ENCODE measurements at regions not wholly inside any gene's neighbourhood (a gene's known extent, or its start where the extent isn't known, plus 50 kb on each side); places are given as distances from the start of the nearest gene placed in this dataset.

GRCh38 chr20:10925767-10926166, 252.0 kb upstream of the JAG1 start:
- H2AFZ ChIP-seq (ENCODE audit: low read depth, low read length) = no peak overlapping the region
- no peaks in the 10 kb centered on the region for H3K9me3 ChIP-seq (ENCODE audit: low read length)
- H3K4me2 ChIP-seq (ENCODE audit: low read length) = no peak overlapping the region
- H3K79me2 ChIP-seq (replicated peaks; ENCODE audit: insufficient read depth, low read length) = no peaks in the 10 kb centered on the region
- no peaks in the 10 kb centered on the region for H3K27me3 ChIP-seq (ENCODE audit: insufficient read depth, low read depth, low read length)
- no peak overlapping the region for H3K27ac ChIP-seq (ENCODE audit: low read length)
- TF ChIP-seq EZH2 (IDR thresholded peaks at IDR 0.05; ENCODE audit: borderline replicate concordance, insufficient read depth, low read length, poor library complexity, severe bottlenecking) (no peak), MXI1 (conservative IDR thresholded peaks at IDR 0.05; ENCODE audit: poor library complexity, severe bottlenecking) (no peak), POLR2AphosphoS5 (IDR thresholded peaks at IDR 0.05) (no peak), CTCF (IDR thresholded peaks at IDR 0.05; ENCODE audit: poor library complexity, severe bottlenecking) (no peak), RAD21 (conservative IDR thresholded peaks at IDR 0.05) (no peak), EP300 (conservative IDR thresholded peaks at IDR 0.05; ENCODE audit: poor library complexity, severe bottlenecking) (no peak), REST (IDR thresholded peaks at IDR 0.05; ENCODE audit: borderline replicate concordance) (no peak), TAF1 (IDR thresholded peaks at IDR 0.05; ENCODE audit: low read depth) (no peak), SMC3 (conservative IDR thresholded peaks at IDR 0.05; ENCODE audit: poor library complexity) (no peak)
- H4K20me1 ChIP-seq (ENCODE audit: insufficient read depth) = no peaks in the 10 kb centered on the region
- no peak overlapping the region for H3K9ac ChIP-seq (ENCODE audit: low read length)
- H3F3A ChIP-seq (ENCODE audit: insufficient read depth, low read length, poor library complexity, severe bottlenecking) = no peaks in the 10 kb centered on the region
- no peak overlapping the region for H3K4me3 ChIP-seq (ENCODE audit: low read length)
- no peaks in the 10 kb centered on the region for H3K36me3 ChIP-seq (ENCODE audit: insufficient read depth, low read length)
- H3K9me2 ChIP-seq (ENCODE audit: insufficient read depth, low read length) = no peaks in the 10 kb centered on the region

- no peaks in the 10 kb centered on the region for H3K36me3 ChIP-seq (ENCODE audit: insufficient read depth, low read length)
- no peaks in the 10 kb centered on the region for H3K79me2 ChIP-seq (replicated peaks; ENCODE audit: insufficient read depth, low read length)
- H3K9me3 ChIP-seq (ENCODE audit: low read length) = no peaks in the 10 kb centered on the region
- no peak overlapping the region for H3K9ac ChIP-seq (ENCODE audit: low read length)
- H3F3A ChIP-seq (ENCODE audit: insufficient read depth, low read length, poor library complexity, severe bottlenecking) = no peaks in the 10 kb centered on the region
- no peak overlapping the region for H2AFZ ChIP-seq (ENCODE audit: low read depth, low read length)
- H3K27ac ChIP-seq (ENCODE audit: low read length) = no peak overlapping the region
- H3K27me3 ChIP-seq (ENCODE audit: insufficient read depth, low read depth, low read length) = no peaks in the 10 kb centered on the region
- H3K9me2 ChIP-seq (ENCODE audit: insufficient read depth, low read length) = no peaks in the 10 kb centered on the region
- H3K4me3 ChIP-seq (ENCODE audit: low read length) = no peak overlapping the region
- H4K20me1 ChIP-seq (ENCODE audit: insufficient read depth) = no peaks in the 10 kb centered on the region
- no peak overlapping the region for H3K4me2 ChIP-seq (ENCODE audit: low read length)
- TF ChIP-seq POLR2AphosphoS5 (IDR thresholded peaks at IDR 0.05) = no peak
- TF ChIP-seq EZH2 (IDR thresholded peaks at IDR 0.05; ENCODE audit: borderline replicate concordance, insufficient read depth, low read length, poor library complexity, severe bottlenecking) = no peak
- TF ChIP-seq MXI1 (conservative IDR thresholded peaks at IDR 0.05; ENCODE audit: poor library complexity, severe bottlenecking) = no peak
- TF ChIP-seq EP300 (conservative IDR thresholded peaks at IDR 0.05; ENCODE audit: poor library complexity, severe bottlenecking) = no peak
- no peak for TF ChIP-seq RAD21 (conservative IDR thresholded peaks at IDR 0.05)
- no peak for TF ChIP-seq TAF1 (IDR thresholded peaks at IDR 0.05; ENCODE audit: low read depth)
- no peak for TF ChIP-seq SMC3 (conservative IDR thresholded peaks at IDR 0.05; ENCODE audit: poor library complexity)
- no peak for TF ChIP-seq REST (IDR thresholded peaks at IDR 0.05; ENCODE audit: borderline replicate concordance)
- TF ChIP-seq CTCF (IDR thresholded peaks at IDR 0.05; ENCODE audit: poor library complexity, severe bottlenecking) = no peak
Measured at GRCh38 chr20:10927011-10927583, 253.3 kb upstream of the JAG1 start.

Data from neural cell (in vitro differentiated cells).